GM21390 (cell line): ENCODE measurements at regions not wholly inside any gene's neighbourhood (a gene's known extent, or its start where the extent isn't known, plus 50 kb on each side); places are given as distances from the start of the nearest gene placed in this dataset.
"Not testable (repeated sequence)": the region's sequence is repeated elsewhere in the genome, so short reads cannot be mapped to it uniquely, and the experiment has no call there.

ENCODE experiments used
- ATAC-seq: cut with Tn5 transposase; IDR thresholded peaks from one replicate; pipeline ENCODE4 v1.9.1; 2021; ENCODE audit not compliant: unreplicated experiment

GRCh38 chr10:129213996-129214395, 253.0 kb upstream of the MGMT start:
- ATAC-seq: not testable (repeated sequence)

- no peak for ATAC-seq
Measured at GRCh38 chr10:129219364-129219763, 247.7 kb upstream of the MGMT start.

- no peak for ATAC-seq
Measured at GRCh38 chr10:129222436-129222835, 244.6 kb upstream of the MGMT start.

GRCh38 chr10:129223363-129223762, 243.7 kb upstream of the MGMT start:
- ATAC-seq: no peak

GRCh38 chr10:129224065-129224464, 243.0 kb upstream of the MGMT start:
- ATAC-seq: no peak

GRCh38 chr10:129231821-129232220, 235.2 kb upstream of the MGMT start:
- ATAC-seq: no peak

- ATAC-seq: no peak
Measured at GRCh38 chr10:129233351-129234148, 233.5 kb upstream of the MGMT start.

GRCh38 chr10:129236274-129236691, 230.8 kb upstream of the MGMT start:
- no peak for ATAC-seq

GRCh38 chr10:129241461-129241860, 225.6 kb upstream of the MGMT start:
- ATAC-seq: no peak

GRCh38 chr10:129244298-129244697, 222.7 kb upstream of the MGMT start:
- no peak for ATAC-seq

GRCh38 chr10:129244757-129245156, 222.3 kb upstream of the MGMT start:
- ATAC-seq: no peak

GRCh38 chr10:129253161-129253864, 213.7 kb upstream of the MGMT start:
- ATAC-seq: no peak

GRCh38 chr10:129253865-129254179, 213.2 kb upstream of the MGMT start:
- no peak for ATAC-seq

- no peak for ATAC-seq
Measured at GRCh38 chr10:129258283-129258923, 208.6 kb upstream of the MGMT start.

- ATAC-seq: no peak
Measured at GRCh38 chr10:129259128-129259815, 207.8 kb upstream of the MGMT start.

- ATAC-seq: no peak
Measured at GRCh38 chr10:129272176-129272575, 194.9 kb upstream of the MGMT start.

- no peak for ATAC-seq
Measured at GRCh38 chr10:129272866-129273650, 194.0 kb upstream of the MGMT start.

GRCh38 chr10:129273860-129274259, 193.2 kb upstream of the MGMT start:
- ATAC-seq: no peak

GRCh38 chr10:129274748-129275474, 192.1 kb upstream of the MGMT start:
- no peak for ATAC-seq

- ATAC-seq: no peak
Measured at GRCh38 chr10:129275886-129276285, 191.2 kb upstream of the MGMT start.
